ENCODE measurements at regions not wholly inside any gene's neighbourhood (a gene's known extent, or its start where the extent isn't known, plus 50 kb on each side); places are given as distances from the start of the nearest gene placed in this dataset.

GRCh38 chr6:14369717-14370116 is 252.1 kb downstream of the CD83 start:
- Mint-ChIP-seq H3K27me3 (ENCODE audit: unreplicated experiment) (no peaks in the 10 kb centered on the region), H3K27ac (ENCODE audit: unreplicated experiment) (no peak overlapping the region), H3K36me3 (ENCODE audit: insufficient read depth, unreplicated experiment) (no peaks in the 10 kb centered on the region), H3K4me1 (ENCODE audit: low read depth, unreplicated experiment) (peaks cover 18% of the 10 kb centered on the region), H3K4me3 (ENCODE audit: low read depth, unreplicated experiment) (no peak overlapping the region), H3K9me3 (ENCODE audit: low read depth, unreplicated experiment) (peaks cover 2% of the 10 kb centered on the region)
- CTCF ChIA-PET, result no interaction called here
- no TSS peak for BruUV-seq (replicated peaks)
- no peak for TF ChIP-seq CTCF (IDR thresholded peaks at IDR 0.05; ENCODE audit: unreplicated experiment)
- no peak for DNase-seq
- intact Hi-C loops (cut with micrococcal nuclease; ENCODE audit: unreplicated experiment), result no loop called here

- no peaks in the 10 kb centered on the region for H3K36me3 Mint-ChIP-seq (ENCODE audit: insufficient read depth, unreplicated experiment)
- BruUV-seq (replicated peaks), result no TSS peak
Measured at GRCh38 chr6:14371530-14371929, 254.0 kb downstream of the CD83 start.

GRCh38 chr6:14372734-14373489 is 255.3 kb downstream of the CD83 start:
- intact Hi-C loops (cut with micrococcal nuclease; ENCODE audit: unreplicated experiment), result no loop called here
- peaks cover 2% of the 10 kb centered on the region for H3K9me3 Mint-ChIP-seq (ENCODE audit: low read depth, unreplicated experiment)
- CTCF ChIA-PET, result no interaction called here
- no peak for DNase-seq
- H3K4me3 Mint-ChIP-seq (ENCODE audit: low read depth, unreplicated experiment), result no peak overlapping the region
- H3K36me3 Mint-ChIP-seq (ENCODE audit: insufficient read depth, unreplicated experiment), result no peaks in the 10 kb centered on the region
- TF ChIP-seq CTCF (IDR thresholded peaks at IDR 0.05; ENCODE audit: unreplicated experiment), result no peak
- peaks cover 18% of the 10 kb centered on the region for H3K4me1 Mint-ChIP-seq (ENCODE audit: low read depth, unreplicated experiment)
- H3K27me3 Mint-ChIP-seq (ENCODE audit: unreplicated experiment), result no peaks in the 10 kb centered on the region
- H3K27ac Mint-ChIP-seq (ENCODE audit: unreplicated experiment), result no peak overlapping the region
- no TSS peak for BruUV-seq (replicated peaks)

More at GRCh38 chr6:14371530-14371929, 254.0 kb downstream of the CD83 start:
- Mint-ChIP-seq H3K9me3 (ENCODE audit: low read depth, unreplicated experiment) (peaks cover 2% of the 10 kb centered on the region), H3K4me3 (ENCODE audit: low read depth, unreplicated experiment) (no peak overlapping the region), H3K4me1 (ENCODE audit: low read depth, unreplicated experiment) (peaks cover 18% of the 10 kb centered on the region), H3K27me3 (ENCODE audit: unreplicated experiment) (no peaks in the 10 kb centered on the region), H3K27ac (ENCODE audit: unreplicated experiment) (no peak overlapping the region)
- intact Hi-C loops (cut with micrococcal nuclease; ENCODE audit: unreplicated experiment), result no loop called here
- DNase-seq, result no peak
- CTCF ChIA-PET, result no interaction called here
- TF ChIP-seq CTCF (IDR thresholded peaks at IDR 0.05; ENCODE audit: unreplicated experiment), result no peak

- no peak for DNase-seq
- no peak overlapping the region for H3K4me3 Mint-ChIP-seq (ENCODE audit: low read depth, unreplicated experiment)
- intact Hi-C loops (cut with micrococcal nuclease; ENCODE audit: unreplicated experiment), result no loop called here
- no peaks in the 10 kb centered on the region for H3K36me3 Mint-ChIP-seq (ENCODE audit: insufficient read depth, unreplicated experiment)
- CTCF ChIA-PET, result no interaction called here
- no peaks in the 10 kb centered on the region for H3K27me3 Mint-ChIP-seq (ENCODE audit: unreplicated experiment)
- H3K9me3 Mint-ChIP-seq (ENCODE audit: low read depth, unreplicated experiment), result peaks cover 2% of the 10 kb centered on the region
- TF ChIP-seq CTCF (IDR thresholded peaks at IDR 0.05; ENCODE audit: unreplicated experiment), result no peak
- peaks cover 18% of the 10 kb centered on the region for H3K4me1 Mint-ChIP-seq (ENCODE audit: low read depth, unreplicated experiment)
- no TSS peak for BruUV-seq (replicated peaks)
- H3K27ac Mint-ChIP-seq (ENCODE audit: unreplicated experiment), result no peak overlapping the region
Measured at GRCh38 chr6:14373648-14374437, 256.3 kb downstream of the CD83 start.
